ENCODE measurements at regions not wholly inside any gene's neighbourhood (a gene's known extent, or its start where the extent isn't known, plus 50 kb on each side); places are given as distances from the start of the nearest gene placed in this dataset.

DNA sequence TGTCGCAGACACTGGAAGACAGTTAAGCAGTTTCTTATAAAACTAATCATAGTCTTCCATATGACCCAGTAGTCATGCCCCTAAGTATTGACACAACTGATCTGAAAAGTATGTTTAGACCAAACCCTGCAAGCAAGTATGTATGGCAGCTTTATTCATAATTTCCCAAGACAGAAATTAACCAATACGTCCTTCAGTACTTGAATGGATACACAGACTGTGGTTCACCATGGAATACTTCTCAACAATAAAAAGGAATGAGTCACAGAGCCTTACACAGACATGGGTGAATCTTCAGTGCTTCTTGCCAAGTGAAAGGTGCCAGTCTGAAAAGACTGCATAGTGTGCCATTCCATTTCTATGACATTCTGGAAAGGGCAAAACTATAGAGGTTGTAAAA lies 50.2 kb upstream of the AKR1E2 start:
- TF ChIP-seq EZH2 (IDR thresholded peaks at IDR 0.05; ENCODE audit: insufficient read depth, poor library complexity, severe bottlenecking) (no peak), EZH2phosphoT487 (IDR thresholded peaks at IDR 0.05; ENCODE audit: insufficient read depth, low read depth) (no peak)
